Fibroblast of skin of left quadriceps (primary cell): ENCODE measurements at regions not wholly inside any gene's neighbourhood (a gene's known extent, or its start where the extent isn't known, plus 50 kb on each side); places are given as distances from the start of the nearest gene placed in this dataset.
A peak's percentile ranks its signal among the peaks of the same experiment; 100 is the strongest.

Source experiments
- DNase-seq, 2 experiments: peaks; one replicate each; pipeline ENCODE4 v3.0.0-alpha.2; 2013; ENCODE audit warnings: low read depth in 2 of 2

- DNase-seq: no peak
Measured at GRCh38 chr1:175826705-175827104, 83.3 kb upstream of the TNR start.

DNA sequence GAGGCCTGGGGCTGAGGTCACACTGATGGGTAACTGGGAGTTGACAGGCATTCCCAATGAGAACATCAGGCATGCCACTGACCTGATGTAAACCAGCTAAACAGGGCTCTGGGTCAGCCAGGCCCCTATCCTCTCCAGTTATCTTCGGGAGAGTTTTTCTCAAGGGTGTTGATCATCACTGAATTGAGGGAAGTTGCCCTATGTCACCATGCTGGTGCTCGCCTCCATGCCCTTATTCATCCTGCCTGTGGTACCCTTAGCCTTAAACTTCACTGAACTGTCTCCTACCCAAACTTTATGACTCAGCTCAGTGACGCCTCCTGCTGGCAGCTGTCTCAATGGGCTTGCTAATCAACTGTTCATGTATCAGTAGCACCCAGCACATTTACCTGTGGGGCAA lies 80.7 kb upstream of the TNR start:
- DNase-seq: no peak

DNA sequence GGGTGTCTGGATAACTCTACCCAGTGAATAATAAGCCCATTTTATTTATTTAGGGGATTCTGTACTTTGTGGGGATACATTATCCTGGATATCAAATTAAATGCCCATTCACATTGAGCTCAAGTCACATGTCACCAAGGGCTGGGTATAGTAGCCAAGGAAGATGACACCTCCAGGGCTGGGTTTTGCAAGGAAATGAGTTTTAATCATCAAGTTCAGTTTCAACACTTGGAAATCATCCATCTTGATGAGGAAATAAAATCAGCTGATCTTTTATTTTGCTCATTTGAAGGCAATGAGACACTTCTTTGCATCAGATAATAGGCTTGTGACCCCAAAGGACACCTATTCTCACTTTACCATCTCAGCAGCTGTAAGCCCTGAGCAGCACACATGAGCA lies 80.0 kb upstream of the TNR start:
- DNase-seq: no peak

DNA sequence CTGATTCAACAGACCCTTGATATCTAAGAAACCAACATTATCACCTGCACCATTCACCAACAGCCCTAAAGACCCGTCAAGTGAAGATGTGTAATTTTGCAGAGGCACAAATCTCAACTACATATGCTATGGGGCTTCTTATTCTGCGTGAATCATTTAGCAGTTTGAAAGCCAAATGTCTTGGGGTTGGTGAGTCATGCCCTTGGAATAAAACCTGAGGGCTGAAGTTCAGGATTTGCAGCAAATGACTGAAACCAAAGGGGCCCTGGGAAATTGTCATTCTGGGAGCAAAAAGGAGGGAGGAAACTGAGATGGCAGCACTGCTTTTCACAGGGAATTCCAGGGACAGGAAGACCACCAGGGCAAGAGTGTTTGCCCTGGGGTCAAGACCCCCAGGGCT lies 79.2 kb upstream of the TNR start:
- peak in 1 of 2 experiments; percentile 5 for DNase-seq

DNA sequence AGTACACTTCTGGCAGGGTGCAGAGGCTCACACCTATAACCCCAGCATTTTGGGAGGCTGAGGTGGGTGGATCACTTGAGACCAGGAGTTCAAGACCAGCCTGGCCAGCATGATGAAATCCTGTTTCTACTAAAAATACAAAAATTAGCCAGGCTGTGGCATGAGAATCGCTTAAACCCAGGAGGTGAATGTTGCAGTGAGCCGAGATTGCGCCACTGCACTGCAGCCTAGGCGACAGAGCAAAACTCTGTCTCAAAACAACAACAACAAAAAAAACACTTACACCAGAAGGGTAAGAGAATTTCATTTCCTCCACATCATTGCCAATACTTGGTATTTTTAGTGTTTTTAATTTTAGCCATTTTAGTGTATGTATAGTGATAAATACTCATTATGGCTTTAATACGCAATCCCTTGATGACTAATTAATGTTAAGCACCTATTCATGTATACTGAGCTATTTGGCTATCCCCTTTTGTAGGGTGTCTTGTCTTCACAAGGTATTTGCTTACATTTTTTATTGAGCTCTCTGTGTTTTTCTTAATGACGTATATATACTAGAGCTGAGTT lies 77.1 kb upstream of the TNR start:
- no peak for DNase-seq

- no peak for DNase-seq
Measured at GRCh38 chr1:175818929-175819328, 75.5 kb upstream of the TNR start.

- no peak for DNase-seq
Measured at GRCh38 chr1:175817445-175817844, 74.0 kb upstream of the TNR start.

DNA sequence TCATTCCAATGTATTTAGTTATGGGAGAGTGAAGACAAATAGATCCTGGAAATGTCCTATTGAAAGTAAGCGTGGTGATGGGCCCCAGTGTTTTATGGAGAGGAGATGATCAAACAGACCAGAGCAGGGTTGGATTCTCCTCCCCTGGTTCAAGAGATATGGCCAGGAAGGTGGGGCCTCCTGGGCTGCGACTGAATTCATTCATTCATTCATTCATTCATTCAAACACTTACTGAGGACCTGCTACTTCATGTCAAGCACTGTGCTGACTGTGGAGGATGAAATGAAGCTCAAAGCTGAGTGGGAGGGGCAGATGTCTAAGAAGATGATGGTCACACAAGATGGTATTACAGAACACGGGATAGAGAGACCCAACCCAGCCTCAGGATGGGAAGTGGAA lies 71.5 kb upstream of the TNR start:
- DNase-seq: no peak

- no peak for DNase-seq
Measured at GRCh38 chr1:175812936-175813335, 69.5 kb upstream of the TNR start.

DNA sequence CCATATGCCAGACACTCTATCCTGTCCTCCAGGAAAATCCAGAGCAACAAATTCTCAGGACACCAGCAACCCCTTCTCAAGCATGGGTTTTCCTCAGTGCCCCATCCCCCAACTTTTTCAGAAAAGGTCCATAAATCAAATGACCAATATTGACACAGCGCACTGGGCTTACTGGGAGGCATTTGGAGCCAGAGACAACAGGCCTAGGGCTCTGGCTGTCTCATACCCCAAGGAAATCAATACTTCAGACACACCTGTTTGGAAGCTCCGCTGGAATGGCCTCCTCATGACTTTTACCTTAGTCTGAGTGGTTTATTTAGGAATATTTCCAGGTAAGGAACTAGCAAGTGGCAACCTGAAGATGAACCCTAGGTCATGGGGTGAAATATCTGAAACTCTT lies 66.9 kb upstream of the TNR start:
- no peak for DNase-seq

GRCh38 chr1:175808999-175809398 lies 65.6 kb upstream of the TNR start:
- DNase-seq: no peak

GRCh38 chr1:175808573-175808972 lies 65.2 kb upstream of the TNR start:
- no peak for DNase-seq

DNA sequence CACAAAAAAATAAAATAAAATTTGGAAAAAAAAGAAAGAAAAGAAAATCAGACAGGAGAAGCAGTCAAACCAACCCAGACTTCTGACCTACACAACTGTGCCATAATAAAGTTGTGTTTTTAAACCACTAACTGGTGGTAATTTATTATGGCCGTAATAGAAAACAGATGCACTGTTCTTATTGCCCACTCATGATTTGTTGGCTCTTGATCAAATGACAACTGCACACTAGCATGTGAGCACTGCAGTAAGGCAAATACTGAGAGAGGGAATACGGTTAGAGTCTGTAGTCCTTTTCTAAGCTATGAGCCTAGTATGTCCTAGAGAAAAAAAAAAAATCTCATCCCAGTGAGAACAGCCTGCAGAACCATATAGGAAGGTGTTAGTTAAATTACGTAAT lies 61.2 kb upstream of the TNR start:
- DNase-seq: no peak

- no peak for DNase-seq
Measured at GRCh38 chr1:175803413-175803812, 60.0 kb upstream of the TNR start.

- DNase-seq: no peak
Measured at GRCh38 chr1:175802407-175803123, 59.2 kb upstream of the TNR start.

- no peak for DNase-seq
Measured at GRCh38 chr1:175801979-175802378, 58.6 kb upstream of the TNR start.

GRCh38 chr1:175797576-175797975 lies 54.2 kb upstream of the TNR start:
- no peak for DNase-seq

GRCh38 chr1:175794586-175794985 lies 51.2 kb upstream of the TNR start:
- DNase-seq: no peak

- no peak for DNase-seq
Measured at GRCh38 chr1:175793617-175794016, 50.2 kb upstream of the TNR start.
